ENCODE measurements at regions not wholly inside any gene's neighbourhood (a gene's known extent, or its start where the extent isn't known, plus 50 kb on each side); places are given as distances from the start of the nearest gene placed in this dataset.
"Not testable (repeated sequence)": the region's sequence is repeated elsewhere in the genome, so short reads cannot be mapped to it uniquely, and the experiment has no call there.

GRCh38 chr13:78491978-78492377 lies 111.4 kb downstream of the POU4F1 start:
- Mint-ChIP-seq H3K27me3 (no peaks in the 10 kb centered on the region), H3K9me3 (ENCODE audit: insufficient read depth) (peaks cover 5% of the 10 kb centered on the region), H3K4me1 (no peaks in the 10 kb centered on the region), H3K4me3 (no peak overlapping the region), H3K27ac (no peak overlapping the region)
- Histone ChIP-seq H2AFZ (ENCODE audit: insufficient read depth, low read depth, low read length, poor library complexity, severe bottlenecking) (no peak overlapping the region), H3K27me3 (replicated peaks in 1 of 4; ENCODE audit: control extremely low read depth in 1 of 4, control insufficient read depth in 3 of 4, insufficient read depth in 4 of 4, low read length in 3 of 4) (no peaks in the 10 kb centered on the region), H3K27ac (ENCODE audit: low read length in 2 of 2) (no peak overlapping the region), H3K4me3 (ENCODE audit: control extremely low read depth in 1 of 5, extremely low read depth in 1 of 5, insufficient read depth in 1 of 5, low read depth in 2 of 5, low read length in 4 of 5) (no peak overlapping the region), H3K4me1 (ENCODE audit: control insufficient read depth in 2 of 2, insufficient read depth in 2 of 2, low read length in 2 of 2) (no peaks in the 10 kb centered on the region), H3K4me2 (replicated peaks; ENCODE audit: low read depth, low read length, poor library complexity, severe bottlenecking) (no peak overlapping the region), H3K9me3 (ENCODE audit: control extremely low read depth in 1 of 3, control insufficient read depth in 2 of 3, insufficient read depth in 1 of 3, low read length in 2 of 3) (peaks cover 0 to 4% (median 3%) of the 10 kb centered on the region in 3 donors), H3K36me3 (replicated peaks in 1 of 2; ENCODE audit: control extremely low read depth in 1 of 2, control insufficient read depth in 1 of 2, extremely low read depth in 1 of 2, insufficient read depth in 2 of 2, low read length in 1 of 2) (no peaks in the 10 kb centered on the region), H4K20me1 (ENCODE audit: control insufficient read depth, insufficient read depth, low read length, poor library complexity, severe bottlenecking) (no peaks in the 10 kb centered on the region), H3K9ac (ENCODE audit: low read length) (no peak overlapping the region), H3K79me2 (ENCODE audit: control insufficient read depth, insufficient read depth, low read length) (no peaks in the 10 kb centered on the region)
- no peak for DNase-seq
- intact Hi-C loops (cut with micrococcal nuclease): no loop called here
- ChIA-PET CTCF (no interaction called here), POLR2A (no interaction called here)
- ATAC-seq (ENCODE audit: low read depth): no peak
- TF ChIP-seq CTCF (IDR thresholded peaks at IDR 0.05) (no peak), EZH2 (IDR thresholded peaks at IDR 0.05; ENCODE audit: borderline replicate concordance, insufficient read depth, low read depth, low read length, poor library complexity, severe bottlenecking) (no peak)

- 39% methylated on average over 6 of the region's 7 CpGs for WGBS (ENCODE audit: insufficient coverage)
- H4K20me1 ChIP-seq (ENCODE audit: control insufficient read depth, insufficient read depth, low read length, poor library complexity, severe bottlenecking); POLR2A ChIA-PET; H3K27ac ChIP-seq (ENCODE audit: low read length in 2 of 2); H2AFZ ChIP-seq (ENCODE audit: insufficient read depth, low read depth, low read length, poor library complexity, severe bottlenecking); H3K9ac ChIP-seq (ENCODE audit: low read length); DNase-seq; H3K4me2 ChIP-seq (replicated peaks; ENCODE audit: low read depth, low read length, poor library complexity, severe bottlenecking); H3K9me3 Mint-ChIP-seq (ENCODE audit: insufficient read depth); H3K27me3 ChIP-seq (replicated peaks in 1 of 4; ENCODE audit: control extremely low read depth in 1 of 4, control insufficient read depth in 3 of 4, insufficient read depth in 4 of 4, low read length in 3 of 4); H3K79me2 ChIP-seq (ENCODE audit: control insufficient read depth, insufficient read depth, low read length); H3K27ac Mint-ChIP-seq; H3K36me3 ChIP-seq (replicated peaks in 1 of 2; ENCODE audit: control extremely low read depth in 1 of 2, control insufficient read depth in 1 of 2, extremely low read depth in 1 of 2, insufficient read depth in 2 of 2, low read length in 1 of 2); H3K4me3 ChIP-seq (ENCODE audit: control extremely low read depth in 1 of 5, extremely low read depth in 1 of 5, insufficient read depth in 1 of 5, low read depth in 2 of 5, low read length in 4 of 5); CTCF ChIA-PET; ATAC-seq (ENCODE audit: low read depth); H3K9me3 ChIP-seq (ENCODE audit: control extremely low read depth in 1 of 3, control insufficient read depth in 2 of 3, insufficient read depth in 1 of 3, low read length in 2 of 3); H3K4me1 ChIP-seq (ENCODE audit: control insufficient read depth in 2 of 2, insufficient read depth in 2 of 2, low read length in 2 of 2); intact Hi-C loops (cut with micrococcal nuclease); H3K4me1 Mint-ChIP-seq; H3K27me3 Mint-ChIP-seq; H3K4me3 Mint-ChIP-seq: not testable (repeated sequence)
These were observed 113.1 kb downstream of the POU4F1 start for GRCh38 chr13:78490225-78490624.

Measured in B cell (primary cell).